ENCODE measurements at regions not wholly inside any gene's neighbourhood (a gene's known extent, or its start where the extent isn't known, plus 50 kb on each side); places are given as distances from the start of the nearest gene placed in this dataset.

GRCh38 chr16:76756423-76756822, 434.6 kb upstream of the MON1B start:
- no peak for TF ChIP-seq CTCF (IDR thresholded peaks at IDR 0.05)
- TF ChIP-seq ATF2 (CRISPR knock-in tag; IDR thresholded peaks at IDR 0.05; ENCODE audit: borderline replicate concordance, low read depth): no peak
- no peak for TF ChIP-seq MAX (CRISPR knock-in tag; IDR thresholded peaks at IDR 0.05)
- no peak for TF ChIP-seq NR1H2 (CRISPR knock-in tag; IDR thresholded peaks at IDR 0.05)
- TF ChIP-seq CBFB (CRISPR knock-in tag; IDR thresholded peaks at IDR 0.05; ENCODE audit: low read depth): no peak
- TF ChIP-seq SP1 (CRISPR knock-in tag; conservative IDR thresholded peaks at IDR 0.05): no peak
- no peak for TF ChIP-seq ZNF138 (CRISPR knock-in tag; conservative IDR thresholded peaks at IDR 0.05)

All from WTC11 (cell line).